ENCODE measurements at regions not wholly inside any gene's neighbourhood (a gene's known extent, or its start where the extent isn't known, plus 50 kb on each side); places are given as distances from the start of the nearest gene placed in this dataset.

DNA sequence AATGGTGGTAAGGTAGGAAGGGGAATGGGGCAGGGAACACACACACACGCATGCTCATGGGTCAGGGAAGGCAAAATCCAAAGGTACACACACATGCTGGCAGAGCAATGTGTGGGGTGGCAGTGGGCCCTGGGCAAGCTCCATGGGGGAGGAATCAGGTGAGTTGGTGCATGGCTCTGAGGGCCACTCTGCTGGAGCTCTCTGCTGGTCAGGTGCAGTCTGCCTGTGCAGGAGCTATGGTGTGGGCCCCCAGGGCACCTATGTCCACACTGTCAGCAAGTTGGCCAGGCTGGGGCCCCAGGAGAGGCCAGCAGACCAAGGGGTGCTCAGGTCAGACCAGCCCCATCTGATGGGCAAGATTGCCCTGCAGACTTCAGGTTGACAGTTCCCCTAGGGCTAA lies 90.1 kb upstream of the GAP43 start:
- DNase-seq (no peak), ATAC-seq (ENCODE audit: low read depth in 2 of 2) (no peak)
- Histone ChIP-seq H3K4me1 (ENCODE audit: control insufficient read depth, insufficient read depth, low read length, poor library complexity, severe bottlenecking) (no peaks in the 10 kb centered on the region), H3K4me3 (ENCODE audit: low read depth, low read length) (no peak overlapping the region), H3K9me3 (ENCODE audit: control insufficient read depth in 2 of 2, low read length in 2 of 2) (no peaks in the 10 kb centered on the region), H3K27ac (ENCODE audit: insufficient read depth, low read length, poor library complexity, severe bottlenecking) (no peak overlapping the region), H3K36me3 (ENCODE audit: control insufficient read depth, insufficient read depth, low read length) (no peaks in the 10 kb centered on the region), H3K27me3 (ENCODE audit: control insufficient read depth, insufficient read depth, low read length) (peaks cover 3% of the 10 kb centered on the region)
- H3K9me3 Mint-ChIP-seq, result peaks cover 0 to 5% (median 2%) of the 10 kb centered on the region in 7 donors
- H3K4me3 Mint-ChIP-seq, result no peak overlapping the region
- H3K27me3 Mint-ChIP-seq, result no peaks in the 10 kb centered on the region
- no peaks in the 10 kb centered on the region for H3K4me1 Mint-ChIP-seq
- H3K36me3 Mint-ChIP-seq, result no peaks in the 10 kb centered on the region
- H3K27ac Mint-ChIP-seq, result no peak overlapping the region

DNA sequence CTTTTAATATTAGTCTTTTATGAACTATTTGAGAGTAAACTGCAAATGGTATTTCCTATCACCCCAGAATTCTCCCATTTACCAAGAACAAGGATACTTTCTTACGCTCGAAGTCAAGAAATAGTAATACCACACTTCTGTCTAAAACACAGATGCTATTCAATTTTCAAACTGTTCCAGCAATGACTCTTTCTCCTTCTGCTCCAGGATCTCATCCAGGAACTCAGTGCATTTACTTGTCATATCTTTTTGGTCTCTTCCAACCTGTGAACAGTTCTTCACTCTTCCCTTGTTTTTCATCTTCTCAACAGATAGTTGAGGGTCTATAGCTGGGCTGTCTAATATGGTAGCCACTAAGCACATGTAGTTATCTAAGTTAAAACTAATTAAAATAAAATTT lies 87.1 kb upstream of the GAP43 start:
- no peak for ATAC-seq (ENCODE audit: low read depth in 2 of 2)
- Histone ChIP-seq H3K27ac (ENCODE audit: insufficient read depth, low read length, poor library complexity, severe bottlenecking) (no peak overlapping the region), H3K4me3 (ENCODE audit: low read depth, low read length) (no peak overlapping the region)

DNA sequence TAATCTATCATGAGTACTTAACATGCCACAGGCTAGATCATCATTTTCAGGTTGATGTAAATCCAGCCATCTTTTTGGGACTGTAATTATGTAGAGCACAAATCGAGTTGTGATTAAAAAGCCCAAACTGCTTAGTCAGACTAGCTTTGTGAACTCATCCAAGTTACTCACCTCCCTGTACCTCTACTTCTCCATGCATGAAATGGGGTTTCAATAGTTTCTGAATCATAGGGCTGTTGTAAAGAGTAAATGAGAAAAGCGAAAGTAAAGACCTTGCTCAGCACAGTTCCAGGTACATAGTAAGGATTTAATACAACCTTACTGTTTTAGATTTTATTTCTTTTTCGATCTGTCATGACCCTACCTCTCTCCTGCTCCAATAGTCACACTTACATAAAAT lies 85.6 kb upstream of the GAP43 start:
- peaks cover 5% of the 10 kb centered on the region for H3K27me3 Mint-ChIP-seq
- no peaks in the 10 kb centered on the region for H3K4me1 Mint-ChIP-seq
- Histone ChIP-seq H3K27ac (ENCODE audit: insufficient read depth, low read length, poor library complexity, severe bottlenecking) (no peak overlapping the region), H3K4me1 (ENCODE audit: control insufficient read depth, insufficient read depth, low read length, poor library complexity, severe bottlenecking) (no peaks in the 10 kb centered on the region), H3K4me3 (ENCODE audit: low read depth, low read length) (no peak overlapping the region), H3K9me3 (ENCODE audit: control insufficient read depth in 2 of 2, low read length in 2 of 2) (no peaks in the 10 kb centered on the region), H3K36me3 (ENCODE audit: control insufficient read depth, insufficient read depth, low read length) (no peaks in the 10 kb centered on the region), H3K27me3 (ENCODE audit: control insufficient read depth, insufficient read depth, low read length) (peaks cover 3% of the 10 kb centered on the region)
- no peak for ATAC-seq (ENCODE audit: low read depth in 2 of 2)
- no peak overlapping the region for H3K27ac Mint-ChIP-seq
- no peaks in the 10 kb centered on the region for H3K36me3 Mint-ChIP-seq
- peaks cover 0 to 5% (median 1%) of the 10 kb centered on the region in 7 donors for H3K9me3 Mint-ChIP-seq
- no peak overlapping the region for H3K4me3 Mint-ChIP-seq
- no peak for DNase-seq

More for the DNA sequence above, 87.1 kb upstream of the GAP43 start:
- H3K4me1 ChIP-seq (ENCODE audit: control insufficient read depth, insufficient read depth, low read length, poor library complexity, severe bottlenecking), result no peaks in the 10 kb centered on the region
- Mint-ChIP-seq H3K27ac (no peak overlapping the region), H3K4me3 (no peak overlapping the region), H3K36me3 (no peaks in the 10 kb centered on the region), H3K9me3 (peaks cover 0 to 5% (median 2%) of the 10 kb centered on the region in 7 donors), H3K27me3 (no peaks in the 10 kb centered on the region), H3K4me1 (no peaks in the 10 kb centered on the region)
- no peaks in the 10 kb centered on the region for H3K9me3 ChIP-seq (ENCODE audit: control insufficient read depth in 2 of 2, low read length in 2 of 2)
- no peak for DNase-seq
- H3K27me3 ChIP-seq (ENCODE audit: control insufficient read depth, insufficient read depth, low read length), result peaks cover 3% of the 10 kb centered on the region
- no peaks in the 10 kb centered on the region for H3K36me3 ChIP-seq (ENCODE audit: control insufficient read depth, insufficient read depth, low read length)

DNA sequence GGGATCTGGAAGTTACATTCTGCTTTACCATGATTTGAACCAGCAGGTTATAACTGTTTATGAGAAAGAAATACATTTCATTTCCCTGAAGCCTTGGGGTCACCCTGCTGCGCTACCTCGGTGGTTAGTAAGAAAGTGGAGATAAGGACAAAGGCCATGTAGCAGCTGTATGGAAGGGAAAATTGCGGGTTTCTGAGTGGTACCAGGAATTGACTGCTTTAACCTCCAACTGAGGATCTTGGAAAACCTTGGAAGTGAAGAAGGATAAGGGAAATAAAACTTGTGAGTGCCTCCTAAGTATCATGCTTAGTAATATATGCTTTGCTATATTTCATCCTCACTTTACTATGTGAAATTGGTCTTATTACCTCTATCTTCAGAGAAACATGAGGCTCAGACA lies 76.1 kb upstream of the GAP43 start:
- Histone ChIP-seq H3K4me3 (ENCODE audit: low read depth, low read length) (no peak overlapping the region), H3K9me3 (ENCODE audit: control insufficient read depth in 2 of 2, low read length in 2 of 2) (no peaks in the 10 kb centered on the region), H3K36me3 (ENCODE audit: control insufficient read depth, insufficient read depth, low read length) (no peaks in the 10 kb centered on the region), H3K27ac (ENCODE audit: insufficient read depth, low read length, poor library complexity, severe bottlenecking) (no peak overlapping the region), H3K4me1 (ENCODE audit: control insufficient read depth, insufficient read depth, low read length, poor library complexity, severe bottlenecking) (no peaks in the 10 kb centered on the region), H3K27me3 (ENCODE audit: control insufficient read depth, insufficient read depth, low read length) (peaks cover 2% of the 10 kb centered on the region)
- Mint-ChIP-seq H3K27ac (no peak overlapping the region), H3K4me1 (no peaks in the 10 kb centered on the region), H3K36me3 (no peaks in the 10 kb centered on the region), H3K4me3 (no peak overlapping the region), H3K9me3 (no peaks in the 10 kb centered on the region), H3K27me3 (peaks cover 22% of the 10 kb centered on the region)
- DNase-seq, result no peak
- ATAC-seq (ENCODE audit: low read depth in 2 of 2), result no peak

DNA sequence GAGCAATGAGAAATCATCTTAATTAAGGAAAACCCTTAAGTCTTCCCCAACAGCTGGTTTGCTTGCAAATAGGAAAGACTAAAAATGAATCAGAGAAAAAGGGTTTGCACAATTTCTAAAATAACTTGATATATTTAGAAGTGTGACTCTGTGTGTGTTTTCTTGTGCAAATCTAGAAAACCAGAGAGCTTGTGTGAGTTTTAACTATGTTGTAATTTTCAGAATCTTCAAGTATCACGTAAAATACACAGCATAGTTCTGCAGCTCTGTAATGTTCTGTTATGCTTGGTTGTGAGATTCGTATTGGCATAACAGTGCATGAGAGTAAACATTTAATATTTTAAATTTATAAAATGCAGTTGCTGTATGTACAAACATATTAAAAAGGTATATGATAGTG lies 74.7 kb upstream of the GAP43 start:
- peaks cover 11% of the 10 kb centered on the region for H3K27me3 Mint-ChIP-seq
- H3K27ac Mint-ChIP-seq, result no peak overlapping the region
- no peak for DNase-seq
- H3K4me3 ChIP-seq (ENCODE audit: low read depth, low read length), result no peak overlapping the region
- H3K9me3 ChIP-seq (ENCODE audit: control insufficient read depth in 2 of 2, low read length in 2 of 2), result no peaks in the 10 kb centered on the region
- no peaks in the 10 kb centered on the region for H3K4me1 ChIP-seq (ENCODE audit: control insufficient read depth, insufficient read depth, low read length, poor library complexity, severe bottlenecking)
- no peak for ATAC-seq (ENCODE audit: low read depth in 2 of 2)
- no peaks in the 10 kb centered on the region for H3K9me3 Mint-ChIP-seq
- no peaks in the 10 kb centered on the region for H3K36me3 Mint-ChIP-seq
- no peaks in the 10 kb centered on the region for H3K36me3 ChIP-seq (ENCODE audit: control insufficient read depth, insufficient read depth, low read length)
- no peaks in the 10 kb centered on the region for H3K4me1 Mint-ChIP-seq
- no peak overlapping the region for H3K27ac ChIP-seq (ENCODE audit: insufficient read depth, low read length, poor library complexity, severe bottlenecking)
- H3K4me3 Mint-ChIP-seq, result no peak overlapping the region
- H3K27me3 ChIP-seq (ENCODE audit: control insufficient read depth, insufficient read depth, low read length), result peaks cover 2% of the 10 kb centered on the region

DNA sequence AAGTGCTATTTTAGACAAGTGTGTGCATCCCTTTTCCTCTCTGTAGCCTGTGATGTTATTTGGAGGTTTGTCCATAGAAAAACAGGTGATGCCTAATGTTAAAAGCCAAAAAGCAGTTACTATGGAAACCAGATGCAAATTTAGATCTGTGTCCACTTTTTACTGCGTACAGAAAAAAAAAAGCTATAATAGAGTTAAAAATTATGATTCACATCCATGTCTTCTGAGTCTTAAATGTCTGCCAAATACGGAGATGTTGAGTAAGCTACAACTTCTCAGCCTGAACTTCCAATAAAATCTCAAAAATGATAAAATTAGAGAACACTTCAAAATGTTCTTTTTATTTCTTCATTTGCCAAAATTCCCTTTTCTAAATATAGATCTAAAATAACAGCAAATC lies 74.2 kb upstream of the GAP43 start:
- Mint-ChIP-seq H3K27ac (no peak overlapping the region), H3K4me3 (no peak overlapping the region), H3K27me3 (peaks cover 11% of the 10 kb centered on the region), H3K36me3 (no peaks in the 10 kb centered on the region), H3K9me3 (no peaks in the 10 kb centered on the region), H3K4me1 (no peaks in the 10 kb centered on the region)
- H3K4me1 ChIP-seq (ENCODE audit: control insufficient read depth, insufficient read depth, low read length, poor library complexity, severe bottlenecking), result no peaks in the 10 kb centered on the region
- no peaks in the 10 kb centered on the region for H3K36me3 ChIP-seq (ENCODE audit: control insufficient read depth, insufficient read depth, low read length)
- H3K27me3 ChIP-seq (ENCODE audit: control insufficient read depth, insufficient read depth, low read length), result peaks cover 2% of the 10 kb centered on the region
- ATAC-seq (ENCODE audit: low read depth in 2 of 2), result no peak
- no peaks in the 10 kb centered on the region for H3K9me3 ChIP-seq (ENCODE audit: control insufficient read depth in 2 of 2, low read length in 2 of 2)
- H3K4me3 ChIP-seq (ENCODE audit: low read depth, low read length), result no peak overlapping the region
- no peak for DNase-seq
- H3K27ac ChIP-seq (ENCODE audit: insufficient read depth, low read length, poor library complexity, severe bottlenecking), result no peak overlapping the region

DNA sequence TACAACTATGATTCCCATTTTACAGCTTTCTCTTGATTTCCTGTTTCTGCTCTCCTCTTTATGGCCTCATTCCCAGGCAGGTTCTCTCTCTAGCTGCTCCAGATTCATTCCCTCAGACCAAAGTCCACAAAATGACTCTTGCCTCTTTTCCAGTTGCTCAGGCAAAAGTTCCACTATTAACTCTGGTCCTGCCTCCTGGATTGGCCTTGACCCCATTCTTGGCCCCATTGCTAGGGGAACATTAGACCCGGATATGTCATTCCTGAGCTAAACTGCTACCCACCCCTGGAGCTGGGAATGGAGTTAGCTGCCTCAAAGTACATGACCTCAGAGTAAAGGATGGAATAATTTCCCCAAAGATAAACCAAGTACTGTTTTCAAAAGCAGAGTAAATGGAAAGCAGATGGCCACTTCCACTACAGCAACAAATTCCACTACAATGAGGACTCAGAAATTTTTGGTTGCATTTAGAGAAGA lies 73.0 kb upstream of the GAP43 start:
- Mint-ChIP-seq H3K27me3 (peaks cover 11% of the 10 kb centered on the region), H3K27ac (no peak overlapping the region), H3K4me1 (no peaks in the 10 kb centered on the region), H3K36me3 (no peaks in the 10 kb centered on the region), H3K9me3 (no peaks in the 10 kb centered on the region), H3K4me3 (no peak overlapping the region)
- Histone ChIP-seq H3K4me1 (ENCODE audit: control insufficient read depth, insufficient read depth, low read length, poor library complexity, severe bottlenecking) (no peaks in the 10 kb centered on the region), H3K27me3 (ENCODE audit: control insufficient read depth, insufficient read depth, low read length) (peaks cover 2% of the 10 kb centered on the region), H3K27ac (ENCODE audit: insufficient read depth, low read length, poor library complexity, severe bottlenecking) (no peak overlapping the region), H3K36me3 (ENCODE audit: control insufficient read depth, insufficient read depth, low read length) (no peaks in the 10 kb centered on the region), H3K4me3 (ENCODE audit: low read depth, low read length) (no peak overlapping the region), H3K9me3 (ENCODE audit: control insufficient read depth in 2 of 2, low read length in 2 of 2) (no peaks in the 10 kb centered on the region)
- ATAC-seq (ENCODE audit: low read depth in 2 of 2) (no peak), DNase-seq (no peak)

DNA sequence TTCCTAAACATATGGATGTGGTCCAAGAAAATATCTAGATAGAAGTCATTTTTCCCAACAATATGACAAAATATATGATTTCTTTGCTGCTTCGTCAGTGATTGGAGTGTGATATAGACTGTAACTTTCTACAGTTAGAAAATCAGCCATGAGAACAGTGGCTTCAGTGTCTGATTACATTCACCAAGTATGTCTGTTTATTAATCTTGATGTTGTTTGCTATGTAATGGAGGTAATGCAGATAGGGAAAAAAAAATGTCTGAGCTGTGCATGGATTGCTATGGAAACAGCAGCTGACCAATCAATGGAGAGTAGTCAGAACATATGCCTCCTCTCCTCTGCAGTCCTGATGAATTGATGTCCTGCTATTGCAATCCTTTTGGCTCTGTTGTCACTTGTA lies 72.3 kb upstream of the GAP43 start:
- no peaks in the 10 kb centered on the region for H3K36me3 Mint-ChIP-seq
- DNase-seq, result no peak
- ATAC-seq (ENCODE audit: low read depth in 2 of 2), result no peak

More for the DNA sequence above, 72.3 kb upstream of the GAP43 start:
- no peaks in the 10 kb centered on the region for H3K36me3 ChIP-seq (ENCODE audit: control insufficient read depth, insufficient read depth, low read length)
- Mint-ChIP-seq H3K9me3 (no peaks in the 10 kb centered on the region), H3K4me1 (no peaks in the 10 kb centered on the region), H3K27ac (no peak overlapping the region), H3K4me3 (no peak overlapping the region), H3K27me3 (peaks cover 9% of the 10 kb centered on the region)
- H3K9me3 ChIP-seq (ENCODE audit: control insufficient read depth in 2 of 2, low read length in 2 of 2), result no peaks in the 10 kb centered on the region
- peaks cover 2% of the 10 kb centered on the region for H3K27me3 ChIP-seq (ENCODE audit: control insufficient read depth, insufficient read depth, low read length)
- no peak overlapping the region for H3K27ac ChIP-seq (ENCODE audit: insufficient read depth, low read length, poor library complexity, severe bottlenecking)
- H3K4me1 ChIP-seq (ENCODE audit: control insufficient read depth, insufficient read depth, low read length, poor library complexity, severe bottlenecking), result no peaks in the 10 kb centered on the region
- H3K4me3 ChIP-seq (ENCODE audit: low read depth, low read length), result no peak overlapping the region

Data from CD4-positive, CD25-positive, alpha-beta regulatory T cell (primary cell).